ENCODE measurements at regions not wholly inside any gene's neighbourhood (a gene's known extent, or its start where the extent isn't known, plus 50 kb on each side); places are given as distances from the start of the nearest gene placed in this dataset.

DNA sequence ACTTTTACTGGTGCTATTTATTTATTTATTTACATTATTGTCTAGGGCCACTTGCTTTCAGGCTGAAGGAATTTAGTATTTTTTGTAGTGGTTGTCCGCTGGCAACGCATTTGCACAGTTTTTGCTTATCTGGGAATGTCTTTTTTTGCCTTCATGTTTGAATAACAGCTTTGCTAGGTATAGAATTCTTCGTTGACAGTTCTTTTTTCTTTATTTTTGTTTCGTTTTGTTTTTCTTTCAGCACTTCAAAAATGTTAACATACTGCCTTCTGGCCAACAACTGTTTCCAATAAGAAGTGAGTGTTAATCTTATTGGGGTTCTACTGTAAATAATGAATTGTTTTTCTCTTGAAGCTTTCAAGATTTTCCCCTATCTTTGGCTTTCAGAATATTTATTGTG lies 252.7 kb upstream of the TARS1 start:
- in situ Hi-C loops (cut with HindIII; ENCODE audit: low sequenced_read_pairs), result no loop called here
- TF ChIP-seq, protein P1, sequence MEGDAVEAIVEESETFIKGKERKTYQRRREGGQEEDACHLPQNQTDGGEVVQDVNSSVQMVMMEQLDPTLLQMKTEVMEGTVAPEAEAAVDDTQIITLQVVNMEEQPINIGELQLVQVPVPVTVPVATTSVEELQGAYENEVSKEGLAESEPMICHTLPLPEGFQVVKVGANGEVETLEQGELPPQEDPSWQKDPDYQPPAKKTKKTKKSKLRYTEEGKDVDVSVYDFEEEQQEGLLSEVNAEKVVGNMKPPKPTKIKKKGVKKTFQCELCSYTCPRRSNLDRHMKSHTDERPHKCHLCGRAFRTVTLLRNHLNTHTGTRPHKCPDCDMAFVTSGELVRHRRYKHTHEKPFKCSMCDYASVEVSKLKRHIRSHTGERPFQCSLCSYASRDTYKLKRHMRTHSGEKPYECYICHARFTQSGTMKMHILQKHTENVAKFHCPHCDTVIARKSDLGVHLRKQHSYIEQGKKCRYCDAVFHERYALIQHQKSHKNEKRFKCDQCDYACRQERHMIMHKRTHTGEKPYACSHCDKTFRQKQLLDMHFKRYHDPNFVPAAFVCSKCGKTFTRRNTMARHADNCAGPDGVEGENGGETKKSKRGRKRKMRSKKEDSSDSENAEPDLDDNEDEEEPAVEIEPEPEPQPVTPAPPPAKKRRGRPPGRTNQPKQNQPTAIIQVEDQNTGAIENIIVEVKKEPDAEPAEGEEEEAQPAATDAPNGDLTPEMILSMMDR (IDR thresholded peaks at IDR 0.05; ENCODE audit: low read depth, low read length, missing control alignments), result no peak
- no peak overlapping the region for H3K4me3 ChIP-seq (ENCODE audit: low read depth, low read length)
- no peak for DNase-seq (ENCODE audit: low read depth)

- H3K4me3 ChIP-seq (ENCODE audit: low read depth, low read length), result no peak overlapping the region
- in situ Hi-C loops (cut with HindIII; ENCODE audit: low sequenced_read_pairs), result no loop called here
- no peak for DNase-seq (ENCODE audit: low read depth)
- TF ChIP-seq, protein P1 (IDR thresholded peaks at IDR 0.05; ENCODE audit: low read depth, low read length, missing control alignments), result no peak
Measured at GRCh38 chr5:33194914-33195313, 245.9 kb upstream of the TARS1 start.

DNA sequence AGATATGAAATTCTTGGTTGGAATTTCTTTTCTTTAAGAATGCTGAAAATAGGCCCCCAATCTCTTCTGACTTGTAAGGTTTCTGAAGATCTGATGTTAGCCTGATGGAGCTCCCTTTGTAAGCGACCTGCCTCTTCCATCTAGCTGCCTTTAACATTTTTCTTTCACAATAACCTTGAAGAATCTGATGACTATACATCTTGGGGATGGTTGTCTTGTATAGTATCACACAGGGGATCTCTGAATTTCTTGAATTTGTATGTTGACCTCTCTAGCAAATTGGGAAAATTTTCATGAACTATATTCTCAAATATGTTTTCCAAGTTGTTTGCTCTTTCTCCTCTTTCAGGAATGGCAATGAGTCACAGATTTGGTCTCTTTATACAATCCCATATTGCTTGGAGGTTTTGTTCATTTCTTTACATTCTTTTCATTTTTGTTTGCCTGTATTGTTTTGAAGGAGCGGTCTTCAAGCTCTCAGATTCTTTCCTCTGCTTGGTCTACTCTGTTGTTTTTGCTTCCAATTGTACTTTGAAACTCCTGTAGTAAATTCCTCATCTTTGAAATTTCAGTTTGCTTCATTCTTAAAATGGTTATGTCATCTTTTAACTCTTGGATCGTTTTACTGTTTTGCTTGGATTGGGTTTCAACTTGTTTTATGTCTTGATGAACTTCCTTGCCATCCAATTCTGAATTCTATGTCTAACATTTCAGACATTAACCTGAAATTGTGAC lies 245.2 kb upstream of the TARS1 start:
- TF ChIP-seq, protein P1 (IDR thresholded peaks at IDR 0.05; ENCODE audit: low read depth, low read length, missing control alignments), result no peak
- no peak overlapping the region for H3K4me3 ChIP-seq (ENCODE audit: low read depth, low read length)
- in situ Hi-C loops (cut with HindIII; ENCODE audit: low sequenced_read_pairs), result no loop called here
- DNase-seq (ENCODE audit: low read depth), result peak; percentile 44

DNA sequence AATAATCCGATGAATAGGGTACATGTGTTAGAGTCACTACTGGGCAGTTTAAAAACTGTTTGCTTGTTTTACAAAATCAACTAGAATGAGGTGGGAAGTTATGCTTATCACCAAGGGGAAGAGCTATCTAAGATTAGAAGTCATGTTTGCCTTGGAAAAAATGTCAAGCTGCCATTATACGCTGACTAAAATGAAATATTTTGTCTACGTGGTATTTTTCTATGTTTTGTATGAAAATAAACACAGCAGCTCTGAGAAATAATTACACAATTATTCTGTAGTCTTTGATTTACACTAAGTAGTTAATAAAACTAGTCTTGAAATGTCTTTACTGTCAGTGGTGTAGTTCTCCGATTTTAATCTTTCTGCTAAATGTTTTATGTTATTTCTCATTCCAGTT lies 241.9 kb upstream of the TARS1 start:
- in situ Hi-C loops (cut with HindIII; ENCODE audit: low sequenced_read_pairs), result no loop called here
- H3K4me3 ChIP-seq (ENCODE audit: low read depth, low read length), result no peak overlapping the region
- TF ChIP-seq, protein P1 (IDR thresholded peaks at IDR 0.05; ENCODE audit: low read depth, low read length, missing control alignments), result no peak
- DNase-seq (ENCODE audit: low read depth), result no peak

DNA sequence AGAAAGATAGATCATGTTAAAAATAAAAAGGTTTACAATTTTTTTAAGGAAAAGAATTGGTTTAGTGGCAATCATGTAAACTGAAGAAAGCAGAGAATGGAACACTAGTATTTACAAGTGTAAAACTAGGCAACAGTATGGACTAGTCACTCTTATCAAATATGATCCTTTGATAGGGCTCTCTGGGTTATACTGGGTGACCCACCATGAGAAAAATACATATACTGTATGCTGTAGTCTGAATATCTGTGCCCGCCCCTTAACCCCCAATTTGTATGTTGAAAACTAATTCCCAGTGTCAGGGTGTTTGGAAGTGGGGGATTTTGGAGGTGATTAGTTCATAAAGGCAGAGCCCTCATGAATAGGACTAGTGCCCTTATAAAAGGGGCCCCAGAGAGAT lies 236.8 kb upstream of the TARS1 start:
- in situ Hi-C loops (cut with HindIII; ENCODE audit: low sequenced_read_pairs), result no loop called here
- DNase-seq (ENCODE audit: low read depth), result no peak
- H3K4me3 ChIP-seq (ENCODE audit: low read depth, low read length), result no peak overlapping the region
- TF ChIP-seq, protein P1 (IDR thresholded peaks at IDR 0.05; ENCODE audit: low read depth, low read length, missing control alignments), result no peak

DNA sequence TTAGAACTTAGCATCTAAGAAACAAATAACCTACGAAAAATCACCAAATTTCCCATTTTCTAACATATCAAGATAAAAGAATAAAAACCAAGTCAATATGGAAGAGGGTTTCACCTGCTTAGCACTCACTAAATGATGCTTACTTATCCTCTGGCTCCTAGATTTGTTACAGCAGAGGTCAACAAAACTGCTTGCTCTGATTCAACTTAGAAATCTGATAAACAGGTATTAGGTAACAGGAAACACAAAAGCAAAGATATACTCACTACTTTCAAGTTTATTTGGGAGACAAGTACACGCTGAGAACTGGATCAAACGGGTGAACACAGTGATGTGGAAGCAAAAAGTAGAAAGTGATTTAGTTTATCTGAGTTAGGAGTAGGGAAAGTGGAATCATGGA lies 235.7 kb upstream of the TARS1 start:
- DNase-seq (ENCODE audit: low read depth), result no peak
- in situ Hi-C loops (cut with HindIII; ENCODE audit: low sequenced_read_pairs), result no loop called here
- TF ChIP-seq, protein P1 (IDR thresholded peaks at IDR 0.05; ENCODE audit: low read depth, low read length, missing control alignments), result no peak
- no peak overlapping the region for H3K4me3 ChIP-seq (ENCODE audit: low read depth, low read length)

Data from astrocyte of the cerebellum (primary cell).